Erythroblast (primary cell): ENCODE measurements at regions not wholly inside any gene's neighbourhood (a gene's known extent, or its start where the extent isn't known, plus 50 kb on each side); places are given as distances from the start of the nearest gene placed in this dataset.

ENCODE experiments used
- GATA1 ChIP-seq: IDR thresholded peaks from 2 replicates; pipeline ENCODE4 v1.6.1; 2011; ENCODE audit warnings: low read depth, mild to moderate bottlenecking, control low read depth, low read length, moderate library complexity
- POLR2A ChIP-seq: IDR thresholded peaks from 2 replicates; pipeline ENCODE4 v1.6.1; 2011; ENCODE audit warnings: mild to moderate bottlenecking, low read length

DNA sequence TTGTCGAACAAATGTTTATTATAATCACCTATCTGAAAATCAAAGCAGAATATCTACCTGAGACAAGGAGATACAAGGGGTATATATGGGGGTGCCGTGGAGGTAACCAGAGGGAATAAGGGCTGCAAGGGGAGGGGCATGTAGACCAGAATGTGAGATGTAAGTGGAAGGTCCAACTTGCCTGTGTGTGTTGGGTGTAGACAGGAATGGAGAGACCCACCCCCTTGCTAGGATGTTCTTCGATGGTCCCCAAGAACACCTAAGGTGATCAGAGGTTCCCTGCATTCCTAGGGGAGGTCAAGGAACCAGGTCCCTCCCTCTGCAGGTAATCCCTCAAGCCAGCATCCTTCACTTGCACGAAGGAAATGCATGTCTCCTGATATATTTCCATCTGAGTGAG is 167.9 kb downstream of the DICER1 start:
- TF ChIP-seq POLR2A (no peak), GATA1 (no peak)
